Dermis blood vessel endothelial cell (primary cell): ENCODE measurements at regions not wholly inside any gene's neighbourhood (a gene's known extent, or its start where the extent isn't known, plus 50 kb on each side); places are given as distances from the start of the nearest gene placed in this dataset.

Experiments
- DNase-seq: peaks from one replicate; pipeline ENCODE4 v3.0.0; 2010

DNA sequence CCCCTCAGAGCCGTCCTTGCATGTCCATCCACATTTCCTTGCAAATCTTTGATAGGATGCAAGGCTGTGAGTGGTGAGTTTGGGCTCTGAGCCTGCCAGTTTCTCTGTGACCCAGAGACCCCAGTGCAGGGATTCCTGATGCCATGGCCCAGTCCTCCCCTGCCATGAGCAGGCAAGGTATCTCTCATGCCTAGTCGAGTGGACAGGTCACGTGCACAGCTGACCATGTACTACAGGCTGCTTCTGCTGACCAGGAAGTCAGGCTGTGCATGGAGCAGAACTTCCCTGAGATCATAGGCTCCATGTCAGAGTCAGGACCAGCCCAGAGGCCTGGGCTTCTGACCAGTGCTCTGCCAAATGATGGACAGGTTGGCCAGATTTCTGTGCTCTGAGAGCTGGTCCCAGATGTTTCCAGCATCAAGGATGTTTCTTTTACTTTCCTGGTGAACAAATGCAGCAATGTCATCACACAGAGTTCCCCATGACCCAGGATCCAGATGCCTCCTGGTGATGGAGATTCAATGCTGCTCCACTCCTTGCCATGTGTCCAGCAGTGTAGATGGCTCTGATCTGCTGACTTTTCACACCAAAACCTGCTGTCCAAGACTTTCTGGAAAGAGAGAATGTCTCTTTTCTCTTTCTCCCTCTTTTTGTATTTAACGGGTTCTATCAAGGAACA, 321.6 kb upstream of the HS6ST1 start:
- DNase-seq: no peak

DNA sequence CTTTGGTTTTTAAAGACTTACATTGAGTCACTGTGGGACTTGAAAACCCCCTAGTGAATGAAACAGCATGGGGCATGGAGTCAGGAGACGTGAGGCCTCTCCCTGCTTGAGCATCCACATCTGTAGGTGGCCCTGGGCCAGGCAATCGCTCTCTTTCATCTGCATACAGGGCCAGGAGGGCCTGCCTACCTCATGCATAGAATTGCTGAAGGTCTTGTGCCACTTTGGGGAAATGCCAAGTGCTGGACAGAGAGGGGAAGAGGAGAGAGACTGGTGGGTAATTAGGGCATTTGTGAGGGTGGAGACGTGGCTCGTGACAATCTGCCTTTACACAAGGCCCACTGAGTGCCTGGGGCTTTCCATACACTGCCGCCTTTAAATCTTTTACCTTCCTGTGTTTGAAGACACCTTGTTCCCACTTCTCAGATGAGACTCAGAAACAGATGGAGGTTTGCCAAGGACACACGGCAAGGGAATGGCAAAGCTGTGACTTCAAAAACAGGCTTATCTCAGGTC, 322.2 kb upstream of the HS6ST1 start:
- DNase-seq: no peak

DNA sequence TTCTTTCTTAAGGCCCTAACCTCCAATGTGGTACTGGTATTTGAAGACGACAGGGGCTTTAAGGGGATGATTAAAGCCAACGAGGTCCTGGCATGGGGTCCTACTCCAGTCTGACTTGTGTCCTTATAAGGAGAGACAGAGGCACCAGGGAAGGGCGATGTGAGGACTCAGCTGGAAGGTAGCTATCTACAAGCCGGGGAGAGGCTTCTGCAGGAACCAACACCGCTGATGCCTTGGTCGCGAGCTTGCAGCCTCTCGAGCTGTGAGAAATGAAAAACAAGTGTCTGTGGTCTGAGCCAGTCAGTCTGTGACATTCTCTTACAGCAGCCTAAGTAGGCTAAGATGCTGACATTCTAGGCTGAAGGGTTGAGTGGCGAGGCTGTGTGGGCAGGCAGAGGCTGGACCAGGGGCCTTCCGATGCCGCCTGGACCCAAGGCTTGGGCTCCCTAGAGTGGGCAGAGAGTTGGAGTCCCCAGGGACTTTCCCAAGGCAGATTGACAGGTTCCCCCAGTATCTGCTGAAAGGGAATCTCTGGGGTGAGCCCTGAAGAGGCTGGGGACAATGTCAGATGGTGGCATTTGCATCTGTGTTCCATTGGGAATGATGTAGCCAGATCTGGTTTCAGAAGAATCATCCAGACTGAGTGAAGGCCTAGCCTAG, 322.9 kb upstream of the HS6ST1 start:
- DNase-seq: no peak

DNA sequence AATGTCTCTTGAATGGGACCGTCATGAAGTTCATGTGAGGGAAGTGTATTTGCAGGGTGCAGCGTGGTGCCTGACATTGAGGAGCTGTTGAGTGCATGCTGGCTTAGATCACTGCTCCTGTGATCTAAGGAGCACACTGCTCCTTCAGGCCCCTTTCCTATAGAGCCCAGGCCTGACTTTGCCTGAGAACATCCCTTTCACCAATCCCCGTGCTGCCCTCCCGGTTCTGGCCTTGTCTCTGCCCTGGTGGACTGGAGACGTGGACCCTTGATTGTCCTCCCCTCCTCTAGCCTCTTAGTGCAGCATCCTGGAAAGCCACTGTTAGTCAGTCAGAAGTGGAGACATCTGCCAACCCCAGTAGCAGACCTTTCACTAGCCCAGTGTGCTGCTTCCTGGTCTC, 323.6 kb upstream of the HS6ST1 start:
- no peak for DNase-seq

DNA sequence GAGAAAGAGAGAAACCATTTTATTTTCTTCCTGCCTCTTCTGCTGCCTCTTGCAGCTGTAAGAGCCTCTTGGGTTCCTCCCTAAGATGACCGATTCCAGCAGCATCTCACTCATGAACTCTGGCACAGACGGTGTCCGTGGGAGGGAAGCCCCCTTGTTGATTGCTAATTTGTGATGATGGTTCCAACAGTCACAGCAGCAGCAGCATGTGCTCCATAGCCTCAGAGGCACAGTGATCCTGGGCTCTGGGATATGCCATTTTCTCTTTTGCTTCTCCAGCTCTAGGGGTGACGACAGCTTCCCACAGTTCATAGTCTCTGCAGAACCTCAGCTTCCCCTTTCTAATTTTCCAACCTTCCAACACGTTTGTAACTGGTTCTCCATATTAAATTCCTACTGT, 324.2 kb upstream of the HS6ST1 start:
- DNase-seq: no peak

DNA sequence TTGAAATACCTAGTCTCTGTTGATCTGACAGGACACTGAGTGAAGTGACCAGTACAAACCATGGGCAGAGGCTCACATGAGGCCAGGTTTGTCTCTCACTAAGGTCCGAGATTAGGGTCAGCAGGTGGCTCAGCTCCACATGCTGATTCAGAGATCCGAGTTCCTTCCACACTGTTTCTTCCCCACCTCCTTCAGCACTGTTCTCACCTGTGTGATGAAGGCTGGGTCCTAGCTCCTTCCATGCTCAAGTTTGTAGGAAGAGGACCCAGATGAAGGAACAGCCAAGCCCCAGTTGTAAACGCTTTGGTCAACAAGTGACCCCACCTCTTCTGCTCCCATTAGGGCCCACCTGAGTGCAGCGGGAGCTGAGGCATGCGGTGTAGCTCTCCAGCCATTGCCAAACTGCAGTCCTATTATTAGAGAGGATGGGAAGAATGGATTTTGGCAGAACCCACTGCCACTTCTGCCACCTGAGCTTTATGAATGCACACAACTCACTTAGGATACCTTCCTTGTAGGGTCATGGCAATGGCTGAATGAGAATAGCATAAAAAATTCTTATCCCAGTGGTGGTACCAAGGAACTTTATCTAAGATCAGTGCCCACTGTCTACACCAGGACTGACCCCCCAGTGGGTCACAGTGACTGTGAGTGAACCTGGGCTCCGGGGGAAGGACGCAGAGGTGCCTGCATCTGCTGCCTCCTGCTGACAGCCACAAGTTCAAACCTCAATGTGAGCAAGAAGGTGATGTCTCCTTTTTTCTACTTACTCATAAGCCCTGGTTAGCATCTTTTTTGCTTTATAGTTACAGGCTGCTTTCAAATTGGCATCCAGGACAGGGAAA, 324.8 kb upstream of the HS6ST1 start:
- DNase-seq: no peak

DNA sequence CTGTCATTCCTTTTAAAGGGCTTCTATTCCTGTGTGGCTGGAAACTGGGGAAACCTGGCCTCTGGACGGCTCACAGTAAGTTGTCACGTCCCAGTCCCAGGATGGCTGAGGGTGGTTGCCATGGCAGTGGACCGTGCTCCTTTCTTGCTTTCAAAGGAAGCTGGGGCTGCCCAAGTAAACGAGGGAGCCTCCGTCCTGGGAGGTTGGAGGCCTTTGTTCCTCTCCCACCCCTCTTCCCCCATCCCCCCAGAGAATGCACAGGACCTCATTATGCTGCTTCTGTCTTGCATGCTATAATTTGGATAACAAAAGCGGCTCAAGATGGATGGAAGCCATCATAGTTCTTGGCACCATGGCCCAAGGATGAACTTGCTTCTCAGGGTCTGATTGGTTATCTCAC, 325.5 kb upstream of the HS6ST1 start:
- no peak for DNase-seq

DNA sequence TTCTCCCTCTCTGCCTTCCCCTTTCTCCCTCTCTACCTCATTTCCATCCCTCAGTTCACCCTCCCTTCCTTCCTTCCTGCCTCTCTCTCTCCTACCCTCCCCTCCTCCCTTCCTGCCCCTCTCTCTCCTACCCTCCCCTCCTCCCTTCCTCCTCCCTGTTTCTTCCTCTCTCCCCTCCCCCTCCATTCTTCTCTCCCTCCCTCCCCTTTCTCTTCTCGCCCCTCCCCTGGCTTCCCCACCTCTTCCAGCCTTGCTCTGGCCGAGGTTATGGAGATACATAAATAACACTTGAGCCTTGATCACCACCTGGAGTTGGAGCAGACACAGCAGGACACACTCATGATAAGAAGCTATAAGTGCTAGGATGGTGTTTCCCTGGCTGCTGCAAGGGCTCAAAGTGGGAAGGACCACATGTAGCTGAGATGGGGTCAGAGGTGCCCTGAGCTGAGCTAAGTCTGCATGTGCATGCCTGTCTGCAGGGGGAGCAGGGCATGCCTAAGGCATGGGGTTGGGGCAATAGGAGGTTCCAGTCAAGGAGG, 326.1 kb upstream of the HS6ST1 start:
- DNase-seq: no peak

DNA sequence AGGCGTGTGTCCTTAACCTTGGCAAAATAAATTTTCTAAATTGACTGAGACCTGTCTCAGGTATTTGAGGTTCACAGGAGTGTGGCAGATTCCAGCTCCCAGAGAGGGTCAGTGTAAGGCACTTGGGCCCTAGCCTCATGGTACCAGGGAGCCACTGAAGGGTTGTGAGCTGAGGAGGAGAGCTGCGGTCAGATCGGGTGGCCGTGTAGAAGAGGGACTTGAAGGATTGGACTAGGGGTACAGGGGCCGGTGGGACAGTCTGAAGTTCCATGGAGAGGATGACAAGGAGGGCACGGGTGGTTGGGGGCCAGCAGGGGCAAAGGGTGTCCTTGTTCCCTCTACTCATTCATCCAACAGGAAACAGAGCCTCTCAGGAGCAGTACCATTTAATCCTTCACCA, 327.0 kb upstream of the HS6ST1 start:
- DNase-seq: no peak

DNA sequence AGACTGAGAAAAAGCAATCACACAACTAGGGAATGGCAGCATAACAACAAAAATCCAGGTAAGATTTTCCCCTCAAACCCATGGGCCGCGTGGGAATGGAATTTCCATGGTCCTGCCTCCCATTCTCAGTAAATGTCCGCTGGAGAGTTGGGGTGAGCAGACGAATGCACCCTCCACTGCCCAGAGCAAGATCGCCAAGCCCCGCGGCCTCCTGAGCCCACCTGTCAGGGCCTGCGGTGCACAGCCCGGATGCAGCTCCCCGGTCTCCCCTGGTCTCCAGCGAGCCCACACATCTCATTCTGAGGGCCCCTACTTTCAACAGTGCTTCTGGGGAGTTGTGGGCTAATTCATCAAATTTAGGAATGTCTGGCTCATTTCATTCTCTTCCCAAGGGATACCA, 327.4 kb upstream of the HS6ST1 start:
- DNase-seq: no peak

DNA sequence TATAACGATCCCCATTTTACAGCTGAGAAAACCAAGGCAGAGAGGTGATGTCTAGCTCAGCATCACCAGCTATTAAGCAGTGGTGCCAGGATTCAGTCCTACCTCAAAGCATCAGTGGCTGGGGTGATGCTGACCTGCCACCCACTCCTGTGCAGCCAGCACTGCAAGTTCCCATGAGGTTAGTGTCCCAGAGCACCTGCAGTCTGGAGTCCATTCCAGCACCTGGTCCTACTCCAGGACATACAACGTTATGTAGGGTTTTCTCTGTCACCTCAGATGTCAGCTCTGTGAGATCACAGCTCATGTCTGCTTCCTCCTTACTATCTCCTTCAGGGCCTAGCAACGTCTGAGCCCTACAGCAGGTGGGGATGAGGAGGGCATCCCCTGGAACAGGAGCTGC, 328.0 kb upstream of the HS6ST1 start:
- DNase-seq: no peak

DNA sequence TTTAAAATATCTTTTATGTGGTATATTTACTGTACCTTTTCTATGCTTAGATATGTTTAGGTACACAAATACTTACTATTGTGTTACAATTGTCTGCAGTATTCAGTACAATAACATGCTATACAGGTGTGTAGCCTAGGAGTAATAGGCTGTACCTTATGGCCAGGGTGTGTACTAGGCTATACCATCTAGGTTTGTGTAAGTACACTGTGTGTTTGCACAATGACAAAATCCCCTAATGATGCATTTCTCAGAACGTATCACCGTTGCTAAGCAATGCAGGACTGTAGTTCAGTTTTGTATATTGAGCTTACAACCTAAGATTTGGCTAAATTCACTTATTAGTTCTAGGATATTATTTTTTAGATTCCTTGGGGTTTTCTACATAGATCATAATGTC, 332.3 kb upstream of the HS6ST1 start:
- no peak for DNase-seq

DNA sequence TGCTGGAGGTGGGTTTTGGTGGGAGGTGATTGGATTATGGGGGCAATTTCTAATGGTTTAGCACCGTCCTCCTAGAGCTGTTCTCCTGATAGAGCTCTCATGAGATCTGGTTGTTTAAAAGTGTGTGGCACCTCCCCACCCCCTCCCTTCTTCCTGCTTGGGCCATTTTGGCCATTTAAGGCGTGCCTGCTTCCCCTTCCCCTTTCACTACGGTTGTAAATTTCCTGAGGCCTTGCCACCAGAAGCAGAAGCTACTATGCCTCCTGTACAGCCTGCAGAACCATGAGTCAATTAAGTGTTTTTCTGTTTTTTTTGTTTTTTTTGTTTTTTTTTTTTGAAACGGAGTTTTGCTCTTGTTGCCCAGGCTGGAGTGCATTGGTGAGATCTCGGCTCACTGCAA, 335.7 kb upstream of the HS6ST1 start:
- DNase-seq: no peak

DNA sequence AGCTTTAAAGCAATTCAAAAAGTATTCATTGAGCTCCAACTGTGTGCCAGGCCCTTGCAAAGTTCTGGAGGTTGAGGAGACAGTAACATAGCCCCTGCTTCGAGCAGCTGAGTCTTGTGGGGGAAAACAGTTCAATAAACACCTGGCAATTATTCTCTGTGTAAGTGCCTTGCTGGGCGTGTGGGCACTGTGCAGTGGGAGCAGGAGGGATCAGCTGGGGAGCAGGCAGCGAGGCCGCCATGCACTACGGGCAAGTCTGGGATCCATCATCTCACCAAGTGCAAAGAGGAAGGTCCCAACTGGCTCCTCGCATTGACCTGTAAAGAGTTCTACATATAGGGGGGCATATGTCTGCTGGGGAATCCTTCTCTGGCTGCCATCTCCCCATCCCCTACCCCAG, 342.2 kb upstream of the HS6ST1 start:
- DNase-seq: no peak

DNA sequence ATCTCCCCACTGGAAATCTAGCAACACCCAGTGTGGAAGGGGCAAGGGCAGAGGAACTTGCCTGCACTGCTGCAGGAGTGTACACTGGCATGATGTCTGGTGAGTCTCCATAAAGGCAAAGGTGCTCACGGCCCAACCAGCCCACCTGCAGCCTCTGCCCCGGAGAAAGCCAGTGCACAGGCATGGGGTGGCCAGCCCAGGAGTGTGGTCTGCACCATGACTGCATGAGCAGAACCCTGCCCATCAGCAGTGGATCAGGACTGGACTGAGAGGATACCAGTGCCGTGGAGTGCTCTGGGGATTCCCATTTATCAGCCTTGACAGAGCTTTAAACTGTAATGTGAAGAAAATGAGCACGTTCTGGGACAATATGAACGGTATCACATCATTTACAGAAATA, 342.6 kb upstream of the HS6ST1 start:
- DNase-seq: no peak

DNA sequence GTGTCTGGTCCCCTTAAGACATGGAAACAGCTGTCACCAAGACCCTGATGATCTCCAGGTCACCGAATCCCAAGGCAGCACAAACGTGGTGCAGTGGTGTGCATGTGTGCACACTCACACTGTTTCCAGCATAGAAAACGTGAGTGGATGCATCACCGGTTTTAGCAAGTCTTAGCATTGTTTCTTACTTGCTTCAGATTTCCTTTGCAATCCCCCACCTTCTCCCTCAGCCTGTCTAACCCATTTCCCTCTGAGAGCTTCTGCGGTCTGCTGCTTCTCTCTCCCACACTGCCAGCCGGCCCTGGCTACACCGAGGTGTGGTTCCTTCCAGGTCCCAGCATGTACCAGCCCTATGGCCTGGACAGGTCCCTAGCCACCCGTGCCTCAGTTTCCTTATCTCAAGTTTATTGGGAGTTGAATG, 343.4 kb upstream of the HS6ST1 start:
- DNase-seq: no peak

DNA sequence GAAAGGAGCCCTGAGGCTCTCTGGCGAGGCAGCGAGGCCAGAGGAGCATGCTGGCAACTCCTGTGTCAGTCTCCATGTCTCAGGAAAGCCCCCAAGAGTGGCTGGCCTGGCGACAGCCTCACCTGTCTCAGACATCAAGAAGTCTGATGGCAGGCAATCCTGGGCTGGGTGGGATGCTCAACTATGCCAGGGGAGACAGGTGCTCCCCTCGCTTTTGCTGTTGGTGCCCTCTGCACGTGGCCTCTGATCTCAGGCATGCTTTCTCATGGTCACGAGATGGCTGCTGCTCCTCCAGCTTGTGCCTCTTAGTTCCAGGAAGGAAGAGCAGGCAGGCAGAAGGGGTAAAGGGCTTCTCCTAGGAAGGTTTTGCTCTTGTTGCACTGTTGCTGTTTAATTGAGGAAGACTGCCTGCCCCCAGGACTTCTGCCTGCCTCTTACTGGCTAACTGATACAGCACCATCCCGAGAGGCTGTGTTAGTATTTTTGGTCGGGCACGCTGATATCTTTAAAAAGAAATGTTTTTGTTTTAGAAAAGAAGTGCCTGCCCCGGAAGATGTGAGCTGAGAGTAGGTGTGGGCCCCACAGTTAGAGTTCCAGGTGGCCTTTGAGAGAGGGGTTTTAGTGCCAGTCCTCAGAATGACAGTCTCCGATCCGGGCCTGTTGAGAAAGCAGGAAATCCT, 344.8 kb upstream of the HS6ST1 start:
- DNase-seq: no peak

DNA sequence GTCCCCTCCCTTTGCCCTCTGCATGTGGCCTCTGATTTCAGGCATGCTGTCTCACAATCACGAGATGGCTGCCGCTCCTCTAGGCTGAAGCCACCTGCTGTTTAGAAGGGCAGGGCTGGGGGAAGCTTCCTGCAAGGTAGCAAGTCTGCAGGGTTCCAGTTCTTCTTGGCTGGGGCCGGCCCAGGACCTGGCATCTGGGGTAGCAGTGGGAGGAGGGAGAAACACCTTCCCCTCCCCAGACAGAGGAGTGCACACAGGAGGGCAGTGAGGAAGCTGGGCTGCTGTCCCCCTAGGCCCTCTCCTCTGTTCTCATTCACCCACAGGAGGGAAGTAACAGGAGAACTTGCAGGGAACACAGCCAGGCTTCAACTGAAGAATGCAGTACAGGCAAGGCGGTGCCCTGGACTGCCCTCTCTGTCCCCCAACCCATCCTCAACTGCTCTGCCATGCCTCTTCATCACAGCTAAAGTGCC, 345.9 kb upstream of the HS6ST1 start:
- DNase-seq: no peak

DNA sequence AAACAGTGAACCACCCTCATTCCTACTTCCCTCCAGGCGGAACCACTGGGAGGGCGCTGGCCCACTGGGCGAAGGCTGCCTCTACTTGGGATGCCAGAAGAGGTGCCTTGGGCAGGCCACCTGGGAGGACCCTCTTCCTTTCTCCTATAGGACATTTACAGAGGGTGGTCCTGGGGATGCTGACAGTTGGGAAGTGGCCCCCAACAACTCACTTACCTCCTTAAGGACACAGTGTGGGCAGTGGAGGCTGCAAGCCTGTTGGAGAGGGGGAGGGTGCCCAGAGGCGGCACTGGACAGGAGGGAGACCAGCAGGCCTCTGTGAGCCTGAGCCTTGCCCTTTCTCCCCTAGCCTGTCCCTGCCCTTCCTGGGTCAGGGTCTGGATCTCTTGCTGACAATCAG, 346.4 kb upstream of the HS6ST1 start:
- no peak for DNase-seq

DNA sequence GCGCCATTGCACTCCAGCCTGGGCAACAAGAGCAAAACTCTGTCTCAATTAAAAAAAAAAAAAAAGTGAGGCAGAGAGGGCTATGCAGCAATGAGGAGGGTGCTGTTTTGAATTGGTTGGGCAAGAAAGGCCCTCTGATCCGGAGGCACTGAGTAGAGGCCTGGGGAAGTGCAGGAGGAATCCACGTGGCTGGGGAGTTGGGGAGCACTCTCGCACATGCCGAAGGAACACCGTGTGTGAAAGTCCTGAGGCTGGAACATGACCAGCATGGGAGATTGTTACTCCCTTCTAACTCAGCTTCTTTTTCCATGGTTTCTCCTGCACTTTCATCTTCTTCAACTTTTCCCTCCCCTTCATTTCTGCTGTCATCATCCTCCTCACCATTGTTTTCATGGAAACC, 347.9 kb upstream of the HS6ST1 start:
- DNase-seq: no peak

DNA sequence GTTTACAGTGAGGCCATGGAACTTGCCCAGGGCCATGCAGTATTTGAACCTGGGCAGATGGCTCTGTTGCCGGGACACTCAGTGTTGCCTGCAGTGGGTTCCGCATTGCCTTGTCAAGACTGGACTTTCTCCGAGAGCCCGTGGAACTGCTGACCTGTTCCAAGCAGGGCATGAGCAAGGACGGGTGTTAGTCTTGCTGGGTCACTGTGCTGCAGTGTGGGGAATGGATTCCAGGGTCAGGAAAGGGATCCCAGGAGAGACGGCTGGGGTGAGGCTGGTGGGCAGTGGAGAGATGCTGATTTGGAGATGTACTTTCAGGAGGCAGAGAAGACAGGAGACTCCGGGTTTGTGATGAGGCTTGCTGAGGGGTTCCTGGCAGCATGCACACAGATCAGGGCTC, 348.7 kb upstream of the HS6ST1 start:
- DNase-seq: no peak

DNA sequence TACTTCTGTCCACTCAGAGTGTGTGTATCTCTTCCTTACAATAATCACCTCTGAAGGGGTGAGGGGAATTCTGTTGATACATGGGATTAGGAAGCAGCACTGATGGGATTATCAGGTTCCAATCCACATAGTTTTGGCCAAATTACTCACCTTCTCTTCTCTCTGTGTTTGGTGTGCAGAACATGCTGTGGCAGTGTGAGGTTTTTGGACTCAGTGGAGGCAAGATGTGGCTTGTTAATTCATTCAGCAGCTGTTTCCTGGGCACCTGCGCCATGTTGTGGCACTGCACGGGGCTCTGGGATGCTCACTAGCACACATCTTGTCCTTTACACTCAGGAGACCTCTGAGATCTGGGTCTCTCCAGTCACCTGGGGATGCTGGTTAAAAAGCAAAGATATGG, 350.3 kb upstream of the HS6ST1 start:
- no peak for DNase-seq

DNA sequence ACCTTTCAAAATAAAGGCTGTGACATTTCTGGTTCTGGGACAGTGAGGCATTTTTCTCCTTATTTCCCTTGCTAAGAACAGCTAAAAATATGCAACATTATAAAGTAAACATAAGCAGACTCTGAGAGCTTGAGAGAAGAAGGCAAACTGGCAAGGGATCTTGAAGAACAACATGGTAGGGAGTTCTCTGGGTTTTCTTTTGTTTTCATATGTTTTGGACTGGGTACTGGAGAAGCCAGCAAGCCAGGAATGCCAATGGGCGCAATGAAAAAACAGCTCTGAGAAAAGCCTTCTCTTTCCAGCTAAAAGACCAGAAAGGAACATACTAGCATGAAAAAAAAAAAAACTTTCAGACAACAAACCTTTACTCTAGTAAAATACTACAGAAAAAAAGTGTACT, 351.4 kb upstream of the HS6ST1 start:
- no peak for DNase-seq
